HEK293T (cell line): ENCODE measurements at regions not wholly inside any gene's neighbourhood (a gene's known extent, or its start where the extent isn't known, plus 50 kb on each side); places are given as distances from the start of the nearest gene placed in this dataset.

Source experiments
- BHLHE40 ChIP-seq: fragments of 450-650 bp; IDR thresholded peaks from 2 replicates; pipeline ENCODE4 v1.6.1; 2016; ENCODE audit warnings: mild to moderate bottlenecking, moderate library complexity, borderline replicate concordance
- ELF4 ChIP-seq: fragments of 450-650 bp; IDR thresholded peaks from 2 replicates; pipeline ENCODE4 v1.6.1; 2017; ENCODE audit warnings: antibody characterized with exemption
- FOXM1 ChIP-seq: fragments of 450-650 bp; IDR thresholded peaks from 2 replicates; pipeline ENCODE4 v1.6.1; 2017; ENCODE audit warnings: mild to moderate bottlenecking, borderline replicate concordance
- HDGF ChIP-seq: fragments of 450-650 bp; IDR thresholded peaks from 2 replicates; pipeline ENCODE4 v1.6.1; 2017; ENCODE audit warnings: antibody characterized with exemption, borderline replicate concordance
- L3MBTL2 ChIP-seq: fragments of 450-650 bp; conservative IDR thresholded peaks from 2 replicates; pipeline ENCODE4 v1.6.1; 2016; ENCODE audit warnings: mild to moderate bottlenecking
- LEF1 ChIP-seq: fragments of 450-650 bp; IDR thresholded peaks from 2 replicates; pipeline ENCODE4 v1.6.1; 2017; ENCODE audit warnings: mild to moderate bottlenecking, borderline replicate concordance
- NFRKB ChIP-seq: fragments of 450-650 bp; IDR thresholded peaks from 2 replicates; pipeline ENCODE4 v1.6.1; 2016; ENCODE audit warnings: mild to moderate bottlenecking, moderate library complexity
- SP1 ChIP-seq: fragments of 450-650 bp; IDR thresholded peaks from 2 replicates; pipeline ENCODE4 v1.6.1; 2017
- SUZ12 ChIP-seq: fragments of 450-650 bp; IDR thresholded peaks from 2 replicates; pipeline ENCODE4 v1.6.1; 2016; ENCODE audit warnings: mild to moderate bottlenecking
- TARDBP ChIP-seq: fragments of 450-650 bp; IDR thresholded peaks from 2 replicates; pipeline ENCODE4 v1.6.1; 2016
- ZNF384 ChIP-seq: fragments of 450-650 bp; IDR thresholded peaks from 2 replicates; pipeline ENCODE4 v1.6.1; 2016
- TF ChIP-seq, protein P1 (sequence below): fragments of 450-650 bp; IDR thresholded peaks from 2 replicates; pipeline ENCODE4 v1.6.1; 2016

DNA sequence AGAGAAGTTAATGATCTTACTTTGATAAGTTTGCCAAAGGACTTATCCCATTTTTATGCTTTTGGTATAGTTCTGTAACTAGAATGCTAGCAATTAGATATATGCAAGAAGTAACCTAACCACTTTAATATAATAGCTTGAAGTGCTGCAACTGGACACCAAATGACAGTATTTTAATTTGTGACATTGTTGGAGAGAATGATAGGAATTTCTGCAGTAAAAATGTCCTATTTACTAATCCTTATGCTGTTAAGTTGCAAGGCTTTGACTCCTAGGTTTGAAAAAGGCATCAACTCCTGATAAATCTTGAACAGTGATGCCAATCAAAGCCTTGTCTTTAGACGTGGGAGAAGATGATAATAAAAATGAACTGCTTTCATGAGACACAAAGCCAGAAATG lies 726.0 kb upstream of the GJE1 start:
- no peak for TF ChIP-seq NFRKB
- no peak for TF ChIP-seq BHLHE40
- no peak for TF ChIP-seq SUZ12
- TF ChIP-seq HDGF: no peak
- no peak for TF ChIP-seq SP1
- TF ChIP-seq ELF4: no peak
- no peak for TF ChIP-seq L3MBTL2
- TF ChIP-seq ZNF384: no peak
- no peak for TF ChIP-seq FOXM1
- TF ChIP-seq, protein P1, sequence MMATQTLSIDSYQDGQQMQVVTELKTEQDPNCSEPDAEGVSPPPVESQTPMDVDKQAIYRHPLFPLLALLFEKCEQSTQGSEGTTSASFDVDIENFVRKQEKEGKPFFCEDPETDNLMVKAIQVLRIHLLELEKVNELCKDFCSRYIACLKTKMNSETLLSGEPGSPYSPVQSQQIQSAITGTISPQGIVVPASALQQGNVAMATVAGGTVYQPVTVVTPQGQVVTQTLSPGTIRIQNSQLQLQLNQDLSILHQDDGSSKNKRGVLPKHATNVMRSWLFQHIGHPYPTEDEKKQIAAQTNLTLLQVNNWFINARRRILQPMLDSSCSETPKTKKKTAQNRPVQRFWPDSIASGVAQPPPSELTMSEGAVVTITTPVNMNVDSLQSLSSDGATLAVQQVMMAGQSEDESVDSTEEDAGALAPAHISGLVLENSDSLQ: no peak
- no peak for TF ChIP-seq LEF1
- no peak for TF ChIP-seq TARDBP
